Esophagus muscularis mucosa (tissue), 4 donors: ENCODE measurements at regions not wholly inside any gene's neighbourhood (a gene's known extent, or its start where the extent isn't known, plus 50 kb on each side); places are given as distances from the start of the nearest gene placed in this dataset.
"Not testable (repeated sequence)": the region's sequence is repeated elsewhere in the genome, so short reads cannot be mapped to it uniquely, and the experiment has no call there.

Source experiments
- DNase-seq: peaks from one replicate; pipeline ENCODE4 v3.0.0-alpha.2; 2017; ENCODE audit errors: extremely low spot score
- H3K27ac ChIP-seq, 4 donors: fragments of 200-600 bp; sonication (generic); replicated peaks in 1 of 4; 1 replicate in 3 of 4; 2 replicates in 1 of 4; pipeline ENCODE4 v1.5.1; 2016 to 2019; ENCODE audit warnings: mild to moderate bottlenecking in 1 of 4
- H3K27me3 ChIP-seq, 4 donors: fragments of 200-600 bp; sonication (generic); one replicate each; pipeline versions ENCODE4 v1.5.1 to v1.6.0; 2016 to 2019
- H3K36me3 ChIP-seq, 4 donors: fragments of 200-600 bp; sonication (generic); one replicate each; pipeline ENCODE4 v1.5.1; 2016 to 2019
- H3K4me1 ChIP-seq, 4 donors: fragments of 200-600 bp; sonication (generic); one replicate each; pipeline ENCODE4 v1.5.1; 2016 to 2019
- H3K4me3 ChIP-seq, 4 donors: fragments of 200-600 bp; sonication (generic); 1 replicate in 2 of 4; 2 replicates in 2 of 4; pipeline ENCODE4 v1.5.1; 2016 to 2019; ENCODE audit warnings: mild to moderate bottlenecking in 4 of 4, moderate library complexity in 1 of 4
- H3K9me3 ChIP-seq, 4 donors: fragments of 200-600 bp; sonication (generic); 1 replicate in 3 of 4; 2 replicates in 1 of 4; pipeline ENCODE4 v1.5.1; 2016 to 2019
- CTCF ChIP-seq, 3 experiments: fragments of 200-600 bp in 2 of 3; fragments of 450-650 bp in 1 of 3; sonication (generic) in 2 of 3; IDR thresholded peaks; one replicate each; pipeline ENCODE4 v1.5.1; 2017 to 2019; ENCODE audit warnings: antibody characterized with exemption in 3 of 3, mild to moderate bottlenecking in 2 of 3, moderate library complexity in 1 of 3
- EP300 ChIP-seq: sonication (generic); formaldehyde crosslinking; IDR thresholded peaks from one replicate; pipeline ENCODE4 v1.6.1; 2017; ENCODE audit warnings: antibody characterized with exemption
- POLR2A ChIP-seq: fragments of 450-650 bp; IDR thresholded peaks from one replicate; pipeline ENCODE4 v1.6.1; 2017; ENCODE audit warnings: antibody characterized with exemption, moderate library complexity, mild to moderate bottlenecking, low read depth
- POLR2AphosphoS5 ChIP-seq, 2 donors: sonication (generic); formaldehyde crosslinking; IDR thresholded peaks; one replicate each; pipeline ENCODE4 v1.6.1; 2017; ENCODE audit warnings: antibody characterized with exemption in 2 of 2
- WGBS: methylation state at CpG from one replicate; pipeline ENCODE4 v1.1.5; 2018; 5-methylcytosine and 5-hydroxymethylcytosine counted together
- intact Hi-C: fragments of 100-400 bp; cut with DNase I; formaldehyde crosslinking; loops from one replicate; pipeline ENCODE4 v1.15.1; 2023

DNA sequence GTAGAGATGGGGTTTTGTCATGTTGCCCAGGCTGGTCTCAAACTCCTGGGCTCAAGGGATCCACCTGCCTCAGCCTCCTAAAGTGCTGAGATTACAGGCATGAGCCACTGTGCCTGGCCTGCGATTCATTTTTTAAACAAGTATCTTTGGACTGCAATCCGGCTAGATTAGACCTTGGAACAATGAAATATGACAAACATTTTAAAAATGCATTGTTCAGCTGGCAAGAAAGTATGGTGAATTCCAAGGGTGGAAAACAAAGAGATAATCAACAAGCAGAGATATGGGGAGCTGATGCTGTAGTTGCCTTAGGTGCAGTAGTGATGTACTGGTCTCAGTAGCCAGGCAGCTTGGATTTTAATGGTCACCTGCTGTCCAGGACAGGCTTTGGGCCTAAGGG lies 95.8 kb upstream of the GOLGA8J start:
- TF ChIP-seq POLR2A (no peak), POLR2AphosphoS5 (IDR thresholded peaks at IDR 0.05) (no peak), CTCF (IDR thresholded peaks at IDR 0.05) (no peak), EP300 (no peak)
- intact Hi-C loops: no loop called here
- no peak for DNase-seq
- Histone ChIP-seq H3K27ac (no peak overlapping the region), H3K9me3 (no peaks in the 10 kb centered on the region), H3K27me3 (peaks cover 0 to 17% (median 0%) of the 10 kb centered on the region in 4 donors), H3K4me1 (no peaks in the 10 kb centered on the region), H3K4me3 (no peak overlapping the region), H3K36me3 (no peaks in the 10 kb centered on the region)
- WGBS: 76% methylated on average over 2 of the region's 2 CpGs

GRCh38 chr15:29978411-29979382 lies 104.1 kb upstream of the GOLGA8J start:
- no peak overlapping the region for H3K4me3 ChIP-seq
- H3K27me3 ChIP-seq: peaks cover 0 to 4% (median 0%) of the 10 kb centered on the region in 4 donors
- peak; percentile 24 for DNase-seq
- no peaks in the 10 kb centered on the region for H3K36me3 ChIP-seq
- H3K4me1 ChIP-seq: no peaks in the 10 kb centered on the region
- H3K9me3 ChIP-seq: no peaks in the 10 kb centered on the region
- H3K27ac ChIP-seq: no peak overlapping the region
- WGBS: 69% methylated on average over 8 of the region's 8 CpGs
- TF ChIP-seq EP300 (no peak), POLR2AphosphoS5 (IDR thresholded peaks at IDR 0.05) (no peak), CTCF (IDR thresholded peaks at IDR 0.05) (no peak), POLR2A (no peak)
- intact Hi-C loops: no loop called here

DNA sequence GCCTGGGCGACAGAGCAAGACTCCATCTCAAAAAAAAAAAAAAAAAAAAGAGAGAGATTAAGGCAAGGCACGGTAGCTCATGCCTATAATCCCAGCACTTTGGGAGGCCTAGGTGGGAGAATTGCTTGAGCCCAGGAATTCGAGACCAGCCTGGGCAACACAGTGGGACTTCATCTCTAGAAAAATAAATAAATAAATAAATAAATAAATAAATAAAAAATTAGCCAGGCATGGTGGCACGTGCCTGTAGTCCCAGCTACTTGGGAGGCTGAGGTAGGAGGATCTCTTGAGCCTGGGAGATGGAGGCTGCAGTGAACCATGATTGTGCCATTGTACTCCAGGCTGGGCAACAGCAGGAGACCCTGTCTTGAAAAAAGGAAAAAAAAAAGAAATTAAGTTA lies 108.7 kb upstream of the GOLGA8J start:
- H3K9me3 ChIP-seq, H3K27ac ChIP-seq, H3K36me3 ChIP-seq, intact Hi-C loops, H3K4me1 ChIP-seq, DNase-seq, H3K4me3 ChIP-seq: not testable (repeated sequence)
- WGBS: 77% methylated on average over 4 of the region's 4 CpGs
- H3K27me3 ChIP-seq: peaks cover 0 to 31% (median 3%) of the 10 kb centered on the region in 4 donors

DNA sequence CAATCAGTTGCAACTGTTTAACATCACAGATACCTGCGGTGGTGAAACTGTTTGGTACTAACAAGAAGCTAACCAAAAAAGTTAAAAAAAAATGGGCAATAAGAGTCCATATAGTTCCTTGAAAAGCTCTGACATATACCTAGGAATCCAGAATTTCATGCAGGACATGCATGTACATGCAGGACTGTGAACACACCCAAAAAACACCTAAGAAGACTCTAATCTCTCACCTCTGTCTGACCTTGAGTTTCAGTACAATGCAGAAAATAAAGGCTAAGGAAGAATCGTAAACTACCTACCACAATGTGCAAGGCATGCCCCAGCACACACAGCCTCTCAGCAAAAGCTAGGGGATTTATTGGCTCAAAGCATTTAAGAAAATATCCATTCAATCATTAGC lies 110.7 kb upstream of the GOLGA8J start:
- no peaks in the 10 kb centered on the region for H3K36me3 ChIP-seq
- peaks cover 0 to 50% (median 4%) of the 10 kb centered on the region in 4 donors for H3K27me3 ChIP-seq
- peaks cover 0 to 9% (median 3%) of the 10 kb centered on the region in 4 donors for H3K4me1 ChIP-seq
- peaks cover 0 to 9% (median 5%) of the 10 kb centered on the region in 4 donors for H3K9me3 ChIP-seq
- intact Hi-C loops: no loop called here
- TF ChIP-seq EP300 (no peak), POLR2AphosphoS5 (IDR thresholded peaks at IDR 0.05) (no peak), CTCF (IDR thresholded peaks at IDR 0.05) (no peak), POLR2A (no peak)
- no peak overlapping the region for H3K27ac ChIP-seq
- no peak overlapping the region for H3K4me3 ChIP-seq
- 68% methylated on average over 2 of the region's 2 CpGs for WGBS
- no peak for DNase-seq

GRCh38 chr15:29970402-29970695 lies 112.4 kb upstream of the GOLGA8J start:
- H3K27me3 ChIP-seq: peaks cover 0 to 53% (median 6%) of the 10 kb centered on the region in 4 donors
- 96% methylated on average over 1 of the region's 1 CpG for WGBS
- H3K9me3 ChIP-seq: peaks cover 0 to 9% (median 5%) of the 10 kb centered on the region in 4 donors
- H3K27ac ChIP-seq: no peak overlapping the region
- H3K4me3 ChIP-seq: no peak overlapping the region
- peaks cover 0 to 9% (median 3%) of the 10 kb centered on the region in 4 donors for H3K4me1 ChIP-seq
- H3K36me3 ChIP-seq: no peaks in the 10 kb centered on the region
- DNase-seq: no peak
- TF ChIP-seq EP300: no peak
- TF ChIP-seq POLR2AphosphoS5 (IDR thresholded peaks at IDR 0.05): no peak
- no peak for TF ChIP-seq POLR2A
- no peak for TF ChIP-seq CTCF (IDR thresholded peaks at IDR 0.05)
- intact Hi-C loops: no loop called here
